Ishikawa (cell line): ENCODE measurements at regions not wholly inside any gene's neighbourhood (a gene's known extent, or its start where the extent isn't known, plus 50 kb on each side); places are given as distances from the start of the nearest gene placed in this dataset.

Experiments
- TAF1 ChIP-seq: IDR thresholded peaks from 2 replicates; pipeline ENCODE4 v1.6.1; 2012; ENCODE audit warnings: low read depth, mild to moderate bottlenecking
- YY1 ChIP-seq: IDR thresholded peaks from 2 replicates; pipeline ENCODE4 v1.6.1; 2012; ENCODE audit warnings: low read depth

GRCh38 chrX:80290834-80291233, 129.4 kb upstream of the TENT5D start:
- TF ChIP-seq YY1 (no peak), TAF1 (no peak)
